HG02852 (cell line): ENCODE measurements at regions not wholly inside any gene's neighbourhood (a gene's known extent, or its start where the extent isn't known, plus 50 kb on each side); places are given as distances from the start of the nearest gene placed in this dataset.

Source experiments
- ATAC-seq: cut with Tn5 transposase; IDR thresholded peaks from one replicate; pipeline ENCODE4 v1.9.1; 2021; ENCODE audit warnings: mild to moderate bottlenecking, moderate library complexity; ENCODE audit not compliant: unreplicated experiment

- ATAC-seq, result no peak
These were observed 147.4 kb upstream of the PUM3 start for GRCh38 chr9:2991292-2991691.

GRCh38 chr9:2987679-2988078, 143.8 kb upstream of the PUM3 start:
- ATAC-seq, result no peak

GRCh38 chr9:2985343-2985742, 141.4 kb upstream of the PUM3 start:
- no peak for ATAC-seq

GRCh38 chr9:2984491-2984890, 140.6 kb upstream of the PUM3 start:
- no peak for ATAC-seq

GRCh38 chr9:2979957-2980610, 136.2 kb upstream of the PUM3 start:
- ATAC-seq, result no peak

GRCh38 chr9:2972475-2972874, 128.6 kb upstream of the PUM3 start:
- no peak for ATAC-seq

- ATAC-seq, result no peak
These were observed 127.0 kb upstream of the PUM3 start for GRCh38 chr9:2970864-2971263.

GRCh38 chr9:2967766-2968165, 123.9 kb upstream of the PUM3 start:
- ATAC-seq, result no peak

- ATAC-seq, result no peak
These were observed 122.8 kb upstream of the PUM3 start for GRCh38 chr9:2966565-2967300.

GRCh38 chr9:2964470-2964869, 120.6 kb upstream of the PUM3 start:
- no peak for ATAC-seq

- ATAC-seq, result no peak
These were observed 119.4 kb upstream of the PUM3 start for GRCh38 chr9:2963307-2963706.

- ATAC-seq, result peak; percentile 44
These were observed 118.7 kb upstream of the PUM3 start for GRCh38 chr9:2962471-2963172.

- no peak for ATAC-seq
These were observed 114.3 kb upstream of the PUM3 start for GRCh38 chr9:2958219-2958618.

GRCh38 chr9:2957656-2958200, 113.8 kb upstream of the PUM3 start:
- no peak for ATAC-seq

- no peak for ATAC-seq
These were observed 111.7 kb upstream of the PUM3 start for GRCh38 chr9:2955575-2955974.

- no peak for ATAC-seq
These were observed 95.5 kb upstream of the PUM3 start for GRCh38 chr9:2939368-2939767.

GRCh38 chr9:2936221-2936620, 92.3 kb upstream of the PUM3 start:
- no peak for ATAC-seq

GRCh38 chr9:2934883-2935282, 91.0 kb upstream of the PUM3 start:
- ATAC-seq, result no peak

- no peak for ATAC-seq
These were observed 90.4 kb upstream of the PUM3 start for GRCh38 chr9:2934241-2934650.

- ATAC-seq, result no peak
These were observed 89.5 kb upstream of the PUM3 start for GRCh38 chr9:2933165-2934095.

- ATAC-seq, result no peak
These were observed 84.5 kb upstream of the PUM3 start for GRCh38 chr9:2928411-2928810.
